SJSA1 (cell line): ENCODE measurements at regions not wholly inside any gene's neighbourhood (a gene's known extent, or its start where the extent isn't known, plus 50 kb on each side); places are given as distances from the start of the nearest gene placed in this dataset.

Experiments used
- DNase-seq, 2 experiments: peaks; one replicate each; pipeline ENCODE4 v3.0.0-alpha.2; 2015 to 2020; ENCODE audit warnings: low spot score in 2 of 2, low read depth in 1 of 2
- H3K27ac ChIP-seq: fragments of 250-450 bp; sonication (Bioruptor Pico); 2 replicates; pipeline ENCODE4 v1.5.1; 2020; ENCODE audit warnings: mild to moderate bottlenecking, moderate library complexity
- H3K27me3 ChIP-seq: fragments of 250-450 bp; sonication (Bioruptor Pico); replicated peaks from 2 replicates; pipeline ENCODE4 v1.5.1; 2020; ENCODE audit warnings: mild to moderate bottlenecking, moderate library complexity
- H3K36me3 ChIP-seq: fragments of 250-450 bp; sonication (Bioruptor Pico); 2 replicates; pipeline ENCODE4 v1.5.1; 2020; ENCODE audit warnings: mild to moderate bottlenecking
- H3K4me1 ChIP-seq: fragments of 250-450 bp; sonication (Bioruptor Pico); replicated peaks from 2 replicates; pipeline ENCODE4 v1.6.1; 2021; ENCODE audit warnings: mild to moderate bottlenecking
- H3K4me3 ChIP-seq: fragments of 250-450 bp; sonication (Bioruptor Pico); 2 replicates; pipeline ENCODE4 v1.5.1; 2020; ENCODE audit warnings: mild to moderate bottlenecking
- H3K9me3 ChIP-seq: fragments of 250-450 bp; sonication (Bioruptor Pico); replicated peaks from 2 replicates; pipeline ENCODE4 v1.5.1; 2020; ENCODE audit warnings: mild to moderate bottlenecking

DNA sequence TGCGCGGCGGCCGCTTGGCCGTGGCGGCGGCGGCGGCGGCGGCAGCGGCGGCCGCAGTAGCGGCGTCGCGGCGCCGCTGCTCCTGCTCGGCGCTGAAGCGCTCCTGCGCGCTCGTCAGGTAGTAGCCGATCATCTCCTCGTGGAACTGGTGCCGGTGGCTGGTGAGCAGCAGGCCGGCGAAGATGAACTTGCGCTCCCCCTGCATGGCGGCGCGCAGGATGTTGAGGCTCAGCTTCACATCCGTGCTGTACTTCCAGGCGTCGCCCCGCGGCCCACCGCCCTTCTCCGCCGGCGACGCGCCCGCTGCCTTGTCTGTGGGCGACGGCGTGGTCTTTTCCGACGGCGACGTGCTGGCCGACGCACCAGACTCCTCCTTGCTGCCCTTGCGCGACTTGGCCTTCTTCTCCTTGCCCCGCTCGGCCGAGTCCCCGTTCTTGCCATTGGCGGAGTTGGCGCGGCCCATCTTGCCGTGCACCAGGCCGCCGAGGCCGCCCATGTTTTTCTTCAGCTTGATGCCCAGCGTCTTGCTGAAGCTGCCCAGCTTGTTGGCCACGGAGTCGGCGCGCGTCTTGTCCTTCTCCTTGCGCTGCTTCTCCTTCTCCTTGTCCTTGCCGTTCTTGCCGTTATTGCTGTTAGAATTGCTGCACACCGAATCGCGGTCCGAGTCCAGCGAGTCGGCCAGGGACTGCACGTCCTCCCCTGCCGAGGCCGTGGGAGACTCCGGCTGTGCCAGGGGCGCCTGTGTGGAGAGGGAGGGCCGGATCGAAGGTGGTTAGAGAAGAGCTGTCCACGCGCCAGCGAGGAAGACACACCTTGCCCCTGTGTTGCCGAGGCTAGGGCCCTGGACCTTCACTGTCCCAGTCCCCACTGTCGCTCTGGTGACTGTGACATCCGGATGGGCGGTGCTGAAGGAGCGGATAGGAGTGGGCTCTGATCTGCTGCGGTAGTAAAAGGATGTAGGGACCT is 157.6 kb downstream of the KLF13 start:
- Histone ChIP-seq H3K9me3 (0 out of 2 replicates have a peak, but pooled peaks cover 9% of the 10 kb centered on the region), H3K27ac (no peak overlapping the region), H3K36me3 (no peaks in the 10 kb centered on the region), H3K27me3 (peaks cover 14% of the 10 kb centered on the region; the same call in 1 of the 2 replicates), H3K4me3 (no peak overlapping the region), H3K4me1 (peaks cover 12% of the 10 kb centered on the region)
- DNase-seq, result peak in 1 of 2 experiments; percentile 38

DNA sequence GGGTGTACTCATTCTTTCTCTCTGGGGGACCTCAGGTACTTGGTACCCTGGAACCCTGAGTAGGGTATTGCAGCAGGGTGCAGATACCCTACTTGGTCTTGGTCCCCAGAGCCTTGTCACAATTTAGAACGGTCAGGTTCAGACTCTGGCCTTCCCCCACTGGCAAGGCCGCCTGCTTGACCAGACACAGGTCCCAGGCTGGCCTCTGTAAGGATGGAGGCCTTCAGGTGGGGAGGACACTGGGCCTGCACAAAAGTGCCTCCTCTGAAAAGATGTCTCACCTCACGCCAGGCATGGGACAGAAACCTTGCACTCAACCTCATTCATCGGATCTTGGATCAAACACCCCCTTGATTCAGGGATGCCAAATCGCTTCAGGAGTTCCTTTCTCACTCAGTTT is 158.4 kb downstream of the KLF13 start:
- peak in 1 of 2 experiments; percentile 21 for DNase-seq
- Histone ChIP-seq H3K36me3 (no peaks in the 10 kb centered on the region), H3K4me1 (peaks cover 19% of the 10 kb centered on the region)

DNA sequence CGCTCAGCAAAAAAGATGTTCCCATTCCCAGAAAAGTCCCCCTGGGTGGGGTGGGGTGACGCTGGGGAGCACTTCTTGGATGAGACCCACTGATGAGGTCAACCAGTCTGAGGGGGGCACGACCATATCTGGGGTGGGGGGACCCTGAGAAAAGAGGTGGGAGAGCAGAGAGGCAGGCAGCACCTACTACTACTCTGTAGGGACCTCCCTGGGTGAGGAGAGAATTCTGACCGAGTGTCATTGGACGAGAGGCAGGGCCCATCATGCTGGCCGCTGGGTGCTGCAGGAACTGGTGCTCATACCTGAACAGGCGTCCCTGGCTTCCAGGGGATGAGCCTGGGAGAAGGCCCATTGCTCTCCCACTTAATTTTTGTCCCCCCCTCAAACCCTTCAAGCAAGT is 158.8 kb downstream of the KLF13 start:
- no peak overlapping the region for H3K4me3 ChIP-seq
- no peak overlapping the region for H3K27ac ChIP-seq
- H3K27me3 ChIP-seq, result peaks cover 14% of the 10 kb centered on the region; the same call in 1 of the 2 replicates
- peaks cover 19% of the 10 kb centered on the region for H3K4me1 ChIP-seq
- peak in 1 of 2 experiments; percentile 30 for DNase-seq
- H3K9me3 ChIP-seq, result 0 out of 2 replicates have a peak, but pooled peaks cover 9% of the 10 kb centered on the region
- H3K36me3 ChIP-seq, result no peaks in the 10 kb centered on the region

More for the DNA sequence above, 158.4 kb downstream of the KLF13 start:
- Histone ChIP-seq H3K27ac (no peak overlapping the region), H3K9me3 (0 out of 2 replicates have a peak, but pooled peaks cover 9% of the 10 kb centered on the region), H3K4me3 (no peak overlapping the region), H3K27me3 (peaks cover 14% of the 10 kb centered on the region; the same call in 1 of the 2 replicates)

DNA sequence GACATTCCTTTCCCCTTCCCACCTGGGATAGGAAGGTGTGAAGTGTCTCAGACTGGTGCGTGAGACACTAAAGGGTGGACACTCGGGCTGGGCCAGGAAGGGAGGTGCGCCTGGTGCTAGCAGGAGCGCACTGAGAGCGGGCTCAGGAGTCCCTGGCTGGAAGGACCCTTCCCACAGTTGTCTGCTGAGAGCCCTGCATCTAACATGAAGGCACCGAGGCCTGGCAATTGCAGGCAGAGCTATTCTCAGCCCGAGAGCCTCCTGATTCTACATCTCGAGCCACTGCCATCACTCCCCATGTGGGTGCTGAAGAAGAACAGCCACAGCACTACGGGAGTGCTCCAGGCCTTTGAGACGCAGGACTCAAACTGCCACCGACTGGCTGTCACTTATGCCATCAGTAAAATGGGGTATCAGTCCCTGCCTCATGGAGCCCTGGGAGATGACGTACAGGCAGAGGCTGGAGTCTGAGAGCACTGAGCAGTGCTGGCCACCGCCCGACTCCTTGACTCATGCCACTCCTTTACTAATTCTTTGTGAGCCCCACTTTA is 159.4 kb downstream of the KLF13 start:
- H3K4me3 ChIP-seq, result no peak overlapping the region
- H3K4me1 ChIP-seq, result peaks cover 19% of the 10 kb centered on the region
- peaks cover 9% of the 10 kb centered on the region; the same call in 1 of the 2 replicates for H3K27me3 ChIP-seq

DNA sequence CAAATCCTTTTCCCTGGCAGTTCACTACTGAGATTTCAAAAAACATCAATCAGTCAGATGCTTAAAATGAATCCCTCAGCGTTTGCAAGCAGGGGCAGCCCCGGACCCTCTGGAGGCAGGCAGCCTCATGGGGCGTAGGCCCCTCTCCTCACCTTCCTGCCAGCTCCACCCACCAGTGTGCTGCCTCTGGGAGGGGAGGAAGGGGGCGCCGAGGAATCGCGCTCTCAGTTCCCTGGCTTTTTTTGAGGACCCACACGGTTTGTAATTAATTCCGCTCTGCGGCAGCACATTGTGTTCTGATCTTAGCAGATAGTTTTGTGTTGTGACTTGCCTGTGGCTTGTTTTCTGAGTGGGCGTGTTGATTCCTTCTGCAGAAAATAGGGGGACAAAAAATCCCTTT is 159.9 kb downstream of the KLF13 start:
- Histone ChIP-seq H3K36me3 (no peaks in the 10 kb centered on the region), H3K27me3 (peaks cover 8% of the 10 kb centered on the region; the same call in 1 of the 2 replicates), H3K4me3 (no peak overlapping the region), H3K27ac (no peak overlapping the region), H3K9me3 (0 out of 2 replicates have a peak, but pooled peaks cover 9% of the 10 kb centered on the region), H3K4me1 (peaks cover 19% of the 10 kb centered on the region)
- peak in 1 of 2 experiments; percentile 21 for DNase-seq

More for the DNA sequence above, 159.4 kb downstream of the KLF13 start:
- Histone ChIP-seq H3K9me3 (0 out of 2 replicates have a peak, but pooled peaks cover 9% of the 10 kb centered on the region), H3K27ac (no peak overlapping the region), H3K36me3 (no peaks in the 10 kb centered on the region)
- peak in 1 of 2 experiments; percentile 30 for DNase-seq

DNA sequence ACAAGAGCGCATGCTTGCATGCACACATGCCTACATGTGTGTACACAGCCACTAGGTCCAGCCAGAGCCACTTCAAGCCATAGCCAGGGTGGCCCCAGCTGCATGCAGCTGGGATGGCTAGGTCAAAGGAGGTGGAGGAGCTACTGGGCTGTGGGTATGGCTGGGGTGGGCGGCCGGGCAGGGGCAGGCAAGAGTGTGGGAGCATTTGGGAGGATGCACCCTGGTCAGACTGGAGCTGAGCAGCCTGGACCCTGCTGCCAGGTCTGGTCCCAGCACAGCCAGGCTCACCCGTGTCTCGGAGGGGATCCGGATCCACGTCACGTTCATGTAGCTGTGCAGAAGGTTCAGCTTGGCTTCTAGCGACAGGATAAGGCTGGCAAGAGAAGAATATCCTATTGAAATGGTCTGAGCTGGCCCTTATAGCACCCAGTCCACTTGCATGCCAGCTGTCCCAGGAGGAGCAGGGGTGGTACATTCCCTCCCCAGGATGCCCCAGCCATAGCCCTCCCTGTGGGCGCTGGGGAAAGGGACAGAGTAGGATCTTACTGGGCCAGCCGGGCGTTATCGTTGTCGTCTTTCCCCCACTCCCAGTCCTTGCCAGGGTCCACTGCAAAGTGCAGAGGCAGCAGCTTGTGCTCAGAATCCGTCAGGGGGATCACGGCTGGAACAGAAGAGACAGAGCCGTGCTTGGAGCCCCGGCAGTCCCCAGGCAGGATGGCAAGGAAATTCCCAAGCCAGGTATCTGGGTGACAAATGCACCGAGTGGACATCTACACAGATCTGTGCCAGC is 160.5 kb downstream of the KLF13 start:
- H3K4me3 ChIP-seq, result no peak overlapping the region
- no peak overlapping the region for H3K27ac ChIP-seq
- DNase-seq, result peak in 1 of 2 experiments; percentile 28
- H3K36me3 ChIP-seq, result no peaks in the 10 kb centered on the region
- H3K27me3 ChIP-seq, result 0 out of 2 replicates have a peak, but pooled peaks cover 5% of the 10 kb centered on the region
- H3K4me1 ChIP-seq, result peaks cover 19% of the 10 kb centered on the region
- 0 out of 2 replicates have a peak, but pooled peaks cover 11% of the 10 kb centered on the region for H3K9me3 ChIP-seq

DNA sequence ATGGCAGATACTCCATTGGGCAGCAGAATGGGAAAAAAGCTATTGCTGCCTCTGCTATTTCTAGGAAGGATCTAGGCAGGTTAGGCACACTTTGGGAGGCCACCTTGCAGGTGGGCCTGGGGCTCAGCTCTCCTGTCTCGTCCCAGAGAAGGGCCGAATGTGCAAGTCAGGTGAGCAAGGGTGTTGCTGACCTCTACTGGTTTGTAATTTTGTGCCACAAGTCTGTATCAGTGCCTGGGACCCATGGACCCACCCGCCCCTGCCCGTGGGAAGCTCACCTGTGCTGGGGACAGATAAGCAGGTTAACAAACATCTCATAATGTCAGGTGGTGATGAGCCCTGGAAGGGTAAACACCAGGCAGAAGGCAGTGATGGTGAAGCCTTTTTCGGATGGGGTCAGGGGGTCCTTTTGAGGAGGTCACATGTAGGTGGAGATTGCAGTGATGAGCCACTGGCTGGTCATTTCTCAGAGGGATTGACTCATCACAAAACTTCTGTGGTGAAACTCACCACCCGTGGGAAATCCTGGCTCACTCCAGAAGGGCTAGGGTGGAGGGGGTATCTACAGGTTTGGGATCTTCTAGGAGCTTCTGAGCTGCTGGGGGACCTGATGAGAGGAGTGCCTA is 161.3 kb downstream of the KLF13 start:
- H3K27me3 ChIP-seq, result no peaks in the 10 kb centered on the region
- no peak for DNase-seq
- H3K9me3 ChIP-seq, result 0 out of 2 replicates have a peak, but pooled peaks cover 10% of the 10 kb centered on the region
- no peak overlapping the region for H3K4me3 ChIP-seq
- no peaks in the 10 kb centered on the region for H3K36me3 ChIP-seq
- 0 out of 2 replicates have a peak overlapping the region, but pooled peaks have one; percentile 17 for H3K27ac ChIP-seq
- peaks cover 19% of the 10 kb centered on the region for H3K4me1 ChIP-seq

DNA sequence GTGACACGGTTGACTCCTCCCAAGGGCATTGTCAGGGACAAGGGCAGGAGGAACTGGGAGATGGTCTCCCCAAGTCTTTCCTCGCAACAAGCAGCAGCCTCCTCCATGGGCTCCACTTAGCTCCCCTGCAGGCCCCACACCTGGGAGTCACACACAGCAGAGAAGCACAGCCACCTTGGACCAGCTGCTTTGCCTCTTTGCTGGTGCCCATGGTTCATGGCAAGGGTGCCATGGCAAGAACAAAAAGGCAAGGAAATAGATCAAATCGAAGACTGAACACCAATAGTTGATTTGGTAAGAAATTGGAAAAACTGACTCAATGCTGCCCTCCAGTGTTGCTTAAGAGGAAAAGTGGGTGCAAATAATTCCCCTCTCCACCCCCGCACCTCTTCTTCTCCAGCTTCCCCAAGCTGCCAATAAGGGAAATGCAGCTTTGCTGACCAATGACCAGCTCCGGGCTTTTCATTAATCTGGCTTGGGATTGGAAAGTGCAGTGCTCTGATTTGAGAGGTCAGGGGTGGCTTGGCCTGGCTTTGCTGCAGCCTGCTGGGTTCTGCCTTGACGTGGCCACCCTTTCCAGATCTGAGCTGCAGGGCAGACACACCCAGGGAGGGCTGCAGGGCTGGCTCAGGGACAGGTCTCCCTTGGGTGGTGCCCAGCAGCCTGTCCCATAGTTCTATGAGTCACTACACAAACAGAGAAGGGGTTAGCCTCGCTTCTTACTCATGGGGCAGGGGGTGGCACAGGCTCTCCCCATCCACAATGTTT is 162.0 kb downstream of the KLF13 start:
- Histone ChIP-seq H3K9me3 (0 out of 2 replicates have a peak, but pooled peaks cover 5% of the 10 kb centered on the region), H3K4me1 (peaks cover 19% of the 10 kb centered on the region), H3K4me3 (no peak overlapping the region), H3K36me3 (no peaks in the 10 kb centered on the region), H3K27ac (0 out of 2 replicates have a peak overlapping the region, but pooled peaks have one; percentile 17), H3K27me3 (no peaks in the 10 kb centered on the region)
- peak; percentile 72 to 87 for DNase-seq

DNA sequence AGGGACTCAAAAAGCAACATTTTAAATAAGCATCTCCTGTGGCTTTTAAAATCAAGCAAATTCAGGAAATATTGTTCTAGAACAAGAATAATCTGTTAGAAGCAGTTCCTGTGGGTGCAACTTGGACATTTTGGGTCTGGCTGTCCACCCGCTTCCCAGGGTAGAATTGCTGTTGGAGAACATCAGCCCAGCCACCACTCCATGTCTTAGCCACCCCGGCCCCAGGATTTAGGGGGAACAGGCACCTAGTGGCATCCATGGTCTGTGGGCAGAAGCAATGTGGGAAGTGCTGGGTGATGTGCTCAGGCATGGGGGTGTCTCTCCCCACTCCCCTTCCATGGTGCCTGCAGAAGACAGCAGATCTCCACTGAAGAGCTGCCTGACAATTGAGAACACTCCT is 162.6 kb downstream of the KLF13 start:
- no peak for DNase-seq
- peaks cover 19% of the 10 kb centered on the region for H3K4me1 ChIP-seq

DNA sequence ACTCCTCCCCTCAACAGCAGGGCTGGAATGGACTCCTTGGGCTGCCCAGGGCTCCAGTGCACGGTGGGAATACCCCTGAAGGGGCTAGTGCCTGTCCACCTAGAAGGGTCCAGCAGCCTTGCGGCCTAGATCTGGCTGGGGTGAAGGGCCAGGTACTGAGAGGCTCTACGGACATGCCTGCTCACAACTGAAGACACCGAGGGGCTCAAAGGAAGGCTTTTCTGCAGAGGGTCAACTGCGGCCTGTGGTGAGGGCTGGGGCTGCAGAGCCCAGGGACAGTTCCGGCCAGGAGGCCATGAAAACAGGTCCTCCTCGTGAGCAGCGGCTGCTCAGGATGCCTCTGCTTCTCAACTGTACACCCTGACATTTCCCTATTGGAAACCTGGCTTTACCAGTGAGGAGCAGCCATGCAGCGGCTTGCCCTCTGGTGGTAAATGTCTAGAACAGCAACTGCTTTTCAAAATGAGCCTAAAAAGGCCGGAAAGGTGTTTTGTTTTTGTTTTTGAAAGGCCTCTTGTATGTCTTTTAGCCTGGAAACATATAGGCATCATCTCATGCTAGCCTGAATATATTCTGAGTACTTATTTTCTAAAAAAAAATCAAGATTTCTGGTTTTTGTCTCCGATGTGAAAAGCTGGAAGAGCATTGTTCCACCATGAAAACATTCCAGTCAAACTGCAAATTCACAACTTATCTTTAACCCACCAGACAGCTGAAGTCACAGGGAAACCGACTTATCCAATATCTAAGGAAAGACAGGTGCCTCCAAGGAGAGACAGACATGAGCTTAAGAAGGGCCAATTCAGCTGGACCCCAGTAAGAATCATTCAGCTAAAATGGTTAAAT is 163.4 kb downstream of the KLF13 start:
- Histone ChIP-seq H3K9me3 (0 out of 2 replicates have a peak, but pooled peaks cover 2% of the 10 kb centered on the region), H3K4me3 (no peak overlapping the region), H3K27ac (no peak overlapping the region), H3K4me1 (peaks cover 19% of the 10 kb centered on the region), H3K27me3 (no peaks in the 10 kb centered on the region), H3K36me3 (no peaks in the 10 kb centered on the region)
- DNase-seq, result peak in 1 of 2 experiments; percentile 56

More for the DNA sequence above, 162.6 kb downstream of the KLF13 start:
- Histone ChIP-seq H3K9me3 (0 out of 2 replicates have a peak, but pooled peaks cover 2% of the 10 kb centered on the region), H3K27ac (no peak overlapping the region), H3K4me3 (no peak overlapping the region), H3K36me3 (no peaks in the 10 kb centered on the region), H3K27me3 (no peaks in the 10 kb centered on the region)

DNA sequence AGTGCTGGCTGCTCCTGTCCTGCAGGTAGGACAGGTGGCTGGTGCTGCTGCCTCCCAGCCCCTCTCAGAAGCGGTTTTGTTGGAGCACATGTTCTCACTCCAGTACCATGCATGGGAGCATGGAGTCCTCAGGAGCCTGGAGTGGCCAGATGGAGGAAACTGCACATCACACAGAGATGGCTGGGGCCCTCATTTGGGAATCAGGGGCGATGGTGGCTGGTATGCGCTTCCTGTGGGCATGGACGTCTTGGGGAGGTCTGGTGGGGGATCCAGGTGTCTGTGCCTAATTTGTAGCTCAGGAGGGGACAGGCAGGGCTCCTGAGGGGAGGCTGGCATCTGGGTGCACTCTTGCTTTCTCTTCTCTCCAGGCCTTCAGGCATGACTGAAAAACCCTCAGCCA is 168.2 kb downstream of the KLF13 start:
- Histone ChIP-seq H3K36me3 (no peaks in the 10 kb centered on the region), H3K9me3 (0 out of 2 replicates have a peak, but pooled peaks cover 2% of the 10 kb centered on the region), H3K4me3 (no peak overlapping the region), H3K27ac (no peak overlapping the region), H3K27me3 (no peaks in the 10 kb centered on the region), H3K4me1 (peaks cover 2% of the 10 kb centered on the region)
- no peak for DNase-seq
